HepG2 (cell line): ENCODE measurements at regions not wholly inside any gene's neighbourhood (a gene's known extent, or its start where the extent isn't known, plus 50 kb on each side); places are given as distances from the start of the nearest gene placed in this dataset.
A peak's percentile ranks its signal among the peaks of the same experiment; 100 is the strongest.

Experiments
- BRF2 ChIP-seq: sonication (generic); formaldehyde crosslinking; IDR thresholded peaks from 2 replicates; pipeline ENCODE4 v1.8.1; 2022; ENCODE audit warnings: mild to moderate bottlenecking, missing genetic modification reagents
- CREM ChIP-seq, 2 experiments: sonication (generic) in 1 of 2; formaldehyde crosslinking in 1 of 2; IDR thresholded peaks; 2 replicates each; pipeline versions ENCODE4 v1.4.0 to v1.6.1; 2016 to 2020; ENCODE audit warnings: antibody characterized with exemption in 1 of 2, mild to moderate bottlenecking in 1 of 2, missing genetic modification reagents in 1 of 2
- ELF4 ChIP-seq: sonication (generic); formaldehyde crosslinking; IDR thresholded peaks from 2 replicates; pipeline ENCODE4 v1.5.0; 2020; ENCODE audit warnings: missing genetic modification reagents, mild to moderate bottlenecking, moderate library complexity, borderline replicate concordance
- FOXO4 ChIP-seq: sonication (generic); formaldehyde crosslinking; conservative IDR thresholded peaks from 2 replicates; pipeline ENCODE4 v1.8.1; 2023; ENCODE audit warnings: missing genetic modification reagents
- LBX2 ChIP-seq: sonication (generic); formaldehyde crosslinking; IDR thresholded peaks from 2 replicates; pipeline ENCODE4 v1.5.0; 2020; ENCODE audit warnings: missing genetic modification reagents, mild to moderate bottlenecking, borderline replicate concordance
- MIER2 ChIP-seq: IDR thresholded peaks from 2 replicates; pipeline ENCODE4 v1.6.1; 2016; ENCODE audit warnings: missing biosample characterization, missing genetic modification reagents
- PCBP2 ChIP-seq: fragments of 200-400 bp; formaldehyde crosslinking; optimal IDR thresholded peaks from 2 replicates; pipeline ENCODE3; 2018; ENCODE audit warnings: low read length, low read depth; ENCODE audit not compliant: poor library complexity, severe bottlenecking
- RFXANK ChIP-seq: IDR thresholded peaks from 2 replicates; pipeline ENCODE4 v1.6.1; 2016
- SPEN ChIP-seq: sonication (generic); formaldehyde crosslinking; IDR thresholded peaks from 2 replicates; pipeline ENCODE4 v1.5.1; 2020; ENCODE audit warnings: low read depth, mild to moderate bottlenecking, missing genetic modification reagents
- USF2 ChIP-seq, 2 experiments: sonication (generic) in 1 of 2; formaldehyde crosslinking in 1 of 2; IDR thresholded peaks; 2 replicates each; pipeline versions ENCODE4 v1.5.1 to v1.6.1; 2011 to 2020; ENCODE audit warnings: borderline replicate concordance in 1 of 2, low read depth in 1 of 2, low read length in 1 of 2, mild to moderate bottlenecking in 1 of 2, missing genetic modification reagents in 1 of 2, moderate library complexity in 1 of 2
- ZBTB10 ChIP-seq: sonication (generic); formaldehyde crosslinking; IDR thresholded peaks from 2 replicates; pipeline ENCODE4 v1.4.0; 2020; ENCODE audit warnings: missing genetic modification reagents, borderline replicate concordance
- ZNF101 ChIP-seq: sonication (generic); formaldehyde crosslinking; IDR thresholded peaks from 2 replicates; pipeline ENCODE4 v1.4.0; 2020; ENCODE audit warnings: mild to moderate bottlenecking, low read depth, missing genetic modification reagents, borderline replicate concordance
- ZNF143 ChIP-seq: sonication (generic); formaldehyde crosslinking; IDR thresholded peaks from 2 replicates; pipeline ENCODE4 v1.4.0; 2020; ENCODE audit warnings: missing genetic modification reagents
- ZNF256 ChIP-seq: sonication (generic); formaldehyde crosslinking; conservative IDR thresholded peaks from 2 replicates; pipeline ENCODE4 v1.4.0; 2020; ENCODE audit warnings: missing genetic modification reagents
- ZNF274 ChIP-seq: sonication (generic); formaldehyde crosslinking; IDR thresholded peaks from 2 replicates; pipeline ENCODE4 v1.5.1; 2020; ENCODE audit warnings: mild to moderate bottlenecking, missing genetic modification reagents
- ZNF616 ChIP-seq: sonication (generic); formaldehyde crosslinking; IDR thresholded peaks from 2 replicates; pipeline ENCODE4 v1.5.0; 2020; ENCODE audit warnings: low read depth, mild to moderate bottlenecking, missing genetic modification reagents
- ZNF724P ChIP-seq: sonication (generic); formaldehyde crosslinking; IDR thresholded peaks from 2 replicates; pipeline ENCODE4 v1.8.0; 2022; ENCODE audit warnings: missing genetic modification reagents, borderline replicate concordance
- ZNF75D ChIP-seq: sonication (generic); formaldehyde crosslinking; IDR thresholded peaks from 2 replicates; pipeline ENCODE4 v1.8.1; 2023; ENCODE audit warnings: missing genetic modification reagents, mild to moderate bottlenecking, borderline replicate concordance
- ZNF850 ChIP-seq: sonication (generic); formaldehyde crosslinking; conservative IDR thresholded peaks from 2 replicates; pipeline ENCODE4 v1.9.0; 2021; ENCODE audit warnings: mild to moderate bottlenecking, missing genetic modification reagents
- ZNF883 ChIP-seq: sonication (generic); formaldehyde crosslinking; IDR thresholded peaks from 2 replicates; pipeline ENCODE4 v1.5.1; 2020; ENCODE audit warnings: mild to moderate bottlenecking, missing genetic modification reagents; ENCODE audit errors: not compliant biosample characterization
- ZNF891 ChIP-seq: sonication (generic); formaldehyde crosslinking; IDR thresholded peaks from 2 replicates; pipeline ENCODE4 v1.5.0; 2020; ENCODE audit warnings: mild to moderate bottlenecking, missing genetic modification reagents

- TF ChIP-seq ZNF256 (CRISPR knock-in tag) (no peak; the same call in 1 of the 2 replicates), ZNF850 (CRISPR knock-in tag) (no peak), ZNF274 (CRISPR knock-in tag) (peak; percentile 78; the same call in 1 of the 2 replicates), ZNF891 (CRISPR knock-in tag) (peak; percentile 83), RFXANK (no peak), ZNF883 (peak; percentile 41), ZNF101 (CRISPR knock-in tag) (0 out of 2 replicates have a peak, but pooled peaks have one; percentile 64), ZNF143 (CRISPR knock-in tag) (0 out of 2 replicates have a peak, but pooled peaks have one; percentile 32), ZNF616 (CRISPR knock-in tag) (0 out of 2 replicates have a peak, but pooled peaks have one; percentile 27), ZNF75D (CRISPR knock-in tag) (no peak), BRF2 (peak; percentile 92), PCBP2 (no peak), LBX2 (CRISPR knock-in tag) (no peak; the same call in 1 of the 2 replicates), SPEN (CRISPR knock-in tag) (no peak; the same call in 1 of the 2 replicates), CREM (IDR thresholded peaks at IDR 0.05) (peak; percentile 88), CREM (CRISPR knock-in tag; IDR thresholded peaks at IDR 0.05) (no peak), MIER2 (CRISPR knock-in tag) (peak; percentile 81), ZBTB10 (CRISPR knock-in tag) (peak; percentile 87; the same call in 1 of the 2 replicates), ELF4 (CRISPR knock-in tag) (no peak), FOXO4 (CRISPR knock-in tag) (no peak), ZNF724P (peak; percentile 65; the same call in 1 of the 2 replicates), USF2 (IDR thresholded peaks at IDR 0.05; ENCODE audit: low read depth, low read length) (no peak), USF2 (CRISPR knock-in tag; IDR thresholded peaks at IDR 0.05; ENCODE audit: borderline replicate concordance) (no peak)
Observed at GRCh38 chr19:56900573-56901097, 60.1 kb upstream of the PEG3 start (continued).
